ENCODE measurements at regions not wholly inside any gene's neighbourhood (a gene's known extent, or its start where the extent isn't known, plus 50 kb on each side); places are given as distances from the start of the nearest gene placed in this dataset.

GRCh38 chr2:58585233-58585632, 344.1 kb upstream of the FANCL start:
- Histone ChIP-seq H3K18ac (ENCODE audit: extremely low read depth, low read length) (no peak overlapping the region), H2BK20ac (ENCODE audit: low read length) (no peak overlapping the region), H3K23me2 (ENCODE audit: low read depth, low read length) (no peaks in the 10 kb centered on the region), H2BK15ac (ENCODE audit: low read length) (no peak overlapping the region), H4K20me1 (replicated peaks in 1 of 2; ENCODE audit: control insufficient read depth in 1 of 2, insufficient read depth in 2 of 2, low read length in 2 of 2) (no peaks in the 10 kb centered on the region), H3K9ac (replicated peaks in 1 of 4; ENCODE audit: extremely low read depth in 1 of 4, low read depth in 3 of 4, low read length in 3 of 4) (no peak overlapping the region), H3K4me1 (replicated peaks in 1 of 4; ENCODE audit: control insufficient read depth in 3 of 4, insufficient read depth in 4 of 4, low read length in 3 of 4) (peaks cover 0 to 6% (median 1%) of the 10 kb centered on the region in 4 experiments; a peak in 1 of 7 replicates), H3K4me3 (ENCODE audit: extremely low read depth in 1 of 4, insufficient read depth in 2 of 4, low read depth in 3 of 4, low read length in 4 of 4) (no peak overlapping the region), H2BK12ac (ENCODE audit: low read depth, low read length) (no peak overlapping the region), H3K36me3 (ENCODE audit: control insufficient read depth in 2 of 4, insufficient read depth in 4 of 4, low read length in 3 of 4) (no peaks in the 10 kb centered on the region), H4K8ac (ENCODE audit: extremely low read depth, insufficient read depth, low read length) (no peak overlapping the region), H3K9me3 (ENCODE audit: insufficient read depth in 2 of 2, low read depth in 1 of 2, low read length in 1 of 2) (no peaks in the 10 kb centered on the region), H3K79me2 (ENCODE audit: control insufficient read depth in 1 of 2, insufficient read depth in 2 of 2, low read length in 2 of 2) (no peaks in the 10 kb centered on the region), H2BK120ac (replicated peaks; ENCODE audit: low read depth, low read length) (no peak overlapping the region), H3K4me2 (ENCODE audit: insufficient read depth in 1 of 2, low read depth in 2 of 2, low read length in 2 of 2) (no peak overlapping the region), H3K79me1 (ENCODE audit: low read depth, low read length) (no peaks in the 10 kb centered on the region), H3K27me3 (replicated peaks in 1 of 4; ENCODE audit: control insufficient read depth in 3 of 4, extremely low read depth in 1 of 4, insufficient read depth in 3 of 4, low read length in 3 of 4) (no peaks in the 10 kb centered on the region), H4K5ac (ENCODE audit: insufficient read length, low read depth, low read length) (no peak overlapping the region), H2AFZ (ENCODE audit: low read length) (no peak overlapping the region), H2AK5ac (ENCODE audit: low read depth, low read length) (no peak overlapping the region), H3K56ac (replicated peaks; ENCODE audit: insufficient read length, low read depth, low read length) (no peak overlapping the region), H3K27ac (ENCODE audit: low read depth, low read length) (no peak overlapping the region), H3K23ac (ENCODE audit: insufficient read length) (no peak overlapping the region), H2BK5ac (ENCODE audit: low read depth, low read length) (no peak overlapping the region), H4K91ac (replicated peaks; ENCODE audit: insufficient read length, low read length) (no peak overlapping the region), H3K4ac (replicated peaks; ENCODE audit: insufficient read length, low read depth, low read length) (no peak overlapping the region), H3K14ac (ENCODE audit: insufficient read length) (no peak overlapping the region)
- ChIA-PET CTCF (ENCODE audit: partially characterized antibody) (interaction anchor here (0.9 to 1.0 kb wide), 2 partner anchors 9 to 14 kb away, joined by 3 to 4 read pairs; no protein-coding TSS in a partner anchor), POLR2A (ENCODE audit: partially characterized antibody) (interaction anchor here (0.9 kb wide), 1 partner anchor 50 kb away, joined by 4 read pairs; no protein-coding TSS in a partner anchor)
- DNase-seq (ENCODE audit: low read depth in 1 of 2, low spot score in 2 of 2) = no peak
- FAIRE-seq = no peak
- 97% methylated on average over 5 of the region's 5 CpGs; no CpG with 5 or more reads in 1 of the 2 experiments for WGBS, 2 experiments (ENCODE audit: extremely low coverage in 1 of 2, insufficient coverage in 1 of 2, insufficient read length in 1 of 2, insufficient replicate concordance in 2 of 2, low coverage in 1 of 2, low lambda C conversion rate in 2 of 2, missing lambda C conversion rate in 1 of 2)
- TF ChIP-seq CTBP2 (IDR thresholded peaks at IDR 0.05; ENCODE audit: borderline replicate concordance, insufficient read depth, insufficient read length, low read length) = no peak
- TF ChIP-seq KDM1A (IDR thresholded peaks at IDR 0.05; ENCODE audit: borderline replicate concordance, low read length) = peak; percentile 46; the same call in 1 of the 2 replicates
- no peak for TF ChIP-seq ASH2L (IDR thresholded peaks at IDR 0.05; ENCODE audit: low read length)
- no peak for TF ChIP-seq YY1 (IDR thresholded peaks at IDR 0.05; ENCODE audit: low read depth, low read length)
- no peak for TF ChIP-seq RAD21 (IDR thresholded peaks at IDR 0.05 in 1 of 2, conservative IDR thresholded peaks at IDR 0.05 in 1 of 2; ENCODE audit: low read depth in 2 of 2, low read length in 2 of 2)
- no peak for TF ChIP-seq RNF2 (IDR thresholded peaks at IDR 0.05; ENCODE audit: borderline replicate concordance, low read depth, low read length, missing control alignments, poor library complexity, severe bottlenecking)
